HG03342 (cell line): ENCODE measurements at regions not wholly inside any gene's neighbourhood (a gene's known extent, or its start where the extent isn't known, plus 50 kb on each side); places are given as distances from the start of the nearest gene placed in this dataset.

ENCODE experiments used
- ATAC-seq: cut with Tn5 transposase; IDR thresholded peaks from one replicate; pipeline ENCODE4 v1.9.1; 2021; ENCODE audit warnings: mild to moderate bottlenecking, moderate library complexity; ENCODE audit not compliant: unreplicated experiment

GRCh38 chr4:19372390-19372789 is 879.3 kb upstream of the SLIT2 start:
- ATAC-seq: no peak

DNA sequence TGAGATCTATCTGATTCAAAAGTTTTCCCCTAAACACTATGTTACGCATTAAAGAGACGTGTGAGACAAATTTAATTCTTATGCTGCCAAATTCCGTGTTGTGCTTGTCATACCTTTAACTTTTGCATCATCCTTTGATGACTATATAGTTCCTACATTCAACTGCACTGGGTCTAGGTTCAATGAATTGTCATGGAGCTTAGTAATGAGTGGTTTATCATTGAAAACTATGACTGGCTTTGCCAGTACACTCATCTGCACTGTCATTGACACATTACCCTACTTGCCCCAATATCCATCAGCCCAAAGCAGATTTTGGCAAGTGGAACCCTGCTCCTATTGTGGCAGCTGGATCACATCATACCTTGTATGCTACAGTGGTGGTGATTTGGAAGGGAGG is 882.9 kb upstream of the SLIT2 start:
- no peak for ATAC-seq

DNA sequence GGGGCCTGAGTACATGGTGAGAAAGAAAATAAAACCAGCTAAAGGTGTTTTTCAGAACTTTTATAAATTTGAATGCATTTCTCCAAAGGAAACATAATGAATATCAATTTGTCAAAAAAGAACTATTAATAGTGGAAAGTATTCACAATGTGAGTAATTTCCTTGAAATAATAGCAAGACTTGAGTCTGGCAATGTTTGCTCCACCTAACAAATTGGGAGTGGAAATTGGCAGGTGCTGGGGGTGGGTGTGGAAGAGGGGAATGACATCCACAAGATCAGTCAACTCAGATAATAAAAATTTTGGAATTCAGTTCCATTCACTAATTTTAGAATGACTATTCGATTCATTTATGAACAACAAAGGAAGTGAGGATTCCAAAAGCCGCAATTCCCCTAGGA is 884.8 kb upstream of the SLIT2 start:
- ATAC-seq: no peak

GRCh38 chr4:19358015-19358414 is 893.7 kb upstream of the SLIT2 start:
- no peak for ATAC-seq

- ATAC-seq: no peak
These were observed 902.3 kb upstream of the SLIT2 start for GRCh38 chr4:19349416-19349815.

- ATAC-seq: no peak
These were observed 903.0 kb upstream of the SLIT2 start for GRCh38 chr4:19348746-19349145.

DNA sequence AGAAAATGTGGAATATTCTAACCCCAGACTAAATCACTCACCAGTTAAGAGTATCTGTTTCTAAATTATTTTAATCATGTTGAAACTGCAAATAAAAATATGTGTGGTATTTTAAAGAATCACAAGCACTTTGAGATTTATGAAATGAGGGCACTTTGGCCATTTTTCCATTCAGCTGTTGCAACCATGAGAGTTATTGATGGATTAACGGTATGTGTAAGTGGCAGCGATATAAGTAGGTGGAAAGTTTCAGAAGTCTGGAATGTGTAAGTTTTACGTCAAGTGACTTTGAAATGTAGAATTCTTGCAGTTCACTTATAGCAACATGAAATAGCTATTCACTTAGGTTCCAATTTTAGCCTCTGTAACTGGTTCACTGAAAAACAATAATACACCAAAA is 905.1 kb upstream of the SLIT2 start:
- ATAC-seq: no peak

DNA sequence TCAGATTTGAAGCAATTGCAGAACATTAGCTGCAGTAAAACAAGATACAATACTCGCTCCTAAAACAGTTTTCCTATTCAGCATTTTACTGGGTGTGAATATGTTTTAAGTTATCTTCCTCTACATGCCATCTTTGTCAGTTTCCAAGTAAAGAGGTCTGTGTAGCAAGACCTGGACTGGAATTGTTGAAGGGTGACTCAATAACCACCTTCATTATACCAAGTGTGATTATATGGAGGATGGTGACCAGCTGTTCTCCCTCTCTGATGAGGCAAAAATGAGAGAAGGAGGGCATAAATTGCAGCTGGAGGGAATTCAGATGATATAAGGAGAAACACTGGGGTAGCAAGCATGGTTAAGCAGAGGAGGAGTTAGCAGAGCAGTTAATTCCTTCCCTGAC is 922.1 kb upstream of the SLIT2 start:
- no peak for ATAC-seq

DNA sequence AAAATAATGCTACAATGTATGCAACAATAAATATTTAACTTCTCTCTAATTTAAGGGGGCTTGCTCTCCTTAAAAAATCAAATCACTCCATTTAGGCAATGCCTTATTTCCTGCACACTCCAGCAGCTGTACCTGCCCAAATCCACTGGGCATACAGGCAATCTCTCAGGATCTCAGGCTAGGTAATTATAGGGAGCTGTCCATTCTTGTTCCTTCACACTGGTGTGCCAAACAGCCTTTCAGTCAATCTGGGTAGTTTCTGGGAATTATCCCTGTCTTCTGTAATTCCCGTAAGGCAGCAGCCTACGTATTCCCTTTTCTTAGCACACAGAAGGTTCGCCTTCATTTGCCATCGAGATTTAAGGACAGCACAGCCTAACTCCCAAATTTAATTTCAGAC is 922.6 kb upstream of the SLIT2 start:
- ATAC-seq: no peak

- ATAC-seq: no peak
These were observed 924.3 kb upstream of the SLIT2 start for GRCh38 chr4:19327364-19327763.

- ATAC-seq: no peak
These were observed 927.5 kb upstream of the SLIT2 start for GRCh38 chr4:19324184-19324583.

DNA sequence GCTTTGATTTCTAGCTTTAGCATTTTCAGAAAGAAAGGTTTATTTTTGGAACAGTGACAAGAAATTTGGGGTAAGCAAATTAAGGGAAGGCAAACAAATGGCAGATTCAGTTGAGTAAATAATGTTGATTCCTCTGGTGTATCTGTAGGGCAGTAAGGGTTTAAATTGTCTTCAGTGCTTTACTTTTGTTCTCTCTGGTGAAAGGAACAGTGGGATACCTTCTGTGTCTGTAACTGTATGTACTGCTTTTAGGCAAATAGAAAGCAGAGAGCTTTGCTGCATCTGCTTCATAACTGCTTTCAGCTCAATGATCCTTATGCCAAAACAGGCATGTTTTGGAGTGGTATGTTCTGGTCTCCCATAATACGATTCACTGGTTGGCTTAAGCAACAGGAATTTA is 932.1 kb upstream of the SLIT2 start:
- ATAC-seq: no peak

DNA sequence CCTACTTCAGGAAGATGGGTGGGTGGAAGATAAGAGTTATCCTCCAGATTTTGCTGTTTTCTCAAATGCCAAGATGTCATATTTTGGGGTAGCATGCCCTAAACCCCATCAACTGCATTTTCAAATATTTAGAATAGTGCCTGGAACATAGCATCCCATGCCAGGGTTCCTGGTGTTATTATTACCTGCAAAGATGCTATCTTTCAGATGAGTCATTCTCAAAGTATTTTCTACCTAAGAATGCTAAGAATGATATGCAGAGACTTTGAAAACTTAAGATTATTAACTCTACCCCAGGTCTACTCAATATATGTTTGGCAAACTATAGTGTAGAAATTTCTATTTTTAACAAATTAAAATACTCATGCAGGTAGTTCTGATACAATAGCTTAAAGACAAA is 934.3 kb upstream of the SLIT2 start:
- no peak for ATAC-seq

DNA sequence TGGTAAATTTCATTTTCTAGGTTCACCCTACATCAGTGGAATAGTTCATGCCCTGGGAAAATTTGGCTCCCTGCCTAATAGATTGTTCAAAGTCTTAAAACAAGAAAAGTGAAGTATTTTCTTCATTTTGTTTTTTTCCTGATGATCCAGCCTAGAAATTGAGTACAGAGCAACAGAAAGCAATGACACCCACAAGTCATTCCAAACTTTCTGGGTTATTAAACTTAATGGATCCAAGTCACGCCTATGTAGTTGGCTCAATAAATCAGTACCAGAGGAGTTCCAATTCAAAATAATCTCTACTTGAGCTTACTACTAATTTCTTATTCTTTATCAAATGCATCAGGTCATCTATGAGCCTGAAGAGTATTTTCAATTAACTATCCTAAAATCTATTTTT is 937.6 kb upstream of the SLIT2 start:
- no peak for ATAC-seq

DNA sequence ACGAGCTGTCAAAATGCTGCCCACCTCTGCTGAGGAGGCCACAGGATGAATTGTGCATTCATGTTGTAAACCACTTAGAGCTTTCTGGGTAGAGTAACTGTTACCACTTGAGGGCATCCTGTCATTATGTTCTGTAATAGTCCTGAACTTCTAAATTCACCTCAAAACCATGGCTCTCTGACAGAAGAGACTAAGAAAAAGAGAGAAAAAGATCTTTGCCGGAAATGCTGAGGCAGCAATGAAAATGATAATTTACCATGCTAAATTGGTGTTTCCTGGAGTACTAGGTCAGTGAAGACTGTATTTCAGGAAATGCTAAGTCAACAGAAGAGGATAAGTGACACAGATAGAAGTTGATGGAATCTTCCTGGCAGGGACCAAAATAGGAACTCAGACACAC is 942.3 kb upstream of the SLIT2 start:
- no peak for ATAC-seq

DNA sequence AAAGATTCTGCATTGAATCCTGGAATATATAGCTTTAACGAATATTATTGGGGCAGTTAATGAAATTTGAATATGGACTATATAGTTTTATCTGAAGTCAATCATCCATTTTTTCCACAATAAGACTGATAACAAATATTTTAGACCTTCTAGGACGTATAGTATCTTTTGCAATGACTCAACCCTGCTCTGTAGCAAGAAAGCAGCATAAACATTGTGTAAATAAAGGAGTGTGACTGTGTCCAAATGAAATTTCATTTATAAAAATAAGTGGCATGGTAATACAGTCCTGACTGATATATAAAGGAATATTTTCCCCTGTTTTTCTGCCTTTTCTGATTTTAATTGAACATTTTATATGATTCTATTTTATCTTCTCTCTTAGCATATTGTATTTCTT is 947.7 kb upstream of the SLIT2 start:
- ATAC-seq: no peak

DNA sequence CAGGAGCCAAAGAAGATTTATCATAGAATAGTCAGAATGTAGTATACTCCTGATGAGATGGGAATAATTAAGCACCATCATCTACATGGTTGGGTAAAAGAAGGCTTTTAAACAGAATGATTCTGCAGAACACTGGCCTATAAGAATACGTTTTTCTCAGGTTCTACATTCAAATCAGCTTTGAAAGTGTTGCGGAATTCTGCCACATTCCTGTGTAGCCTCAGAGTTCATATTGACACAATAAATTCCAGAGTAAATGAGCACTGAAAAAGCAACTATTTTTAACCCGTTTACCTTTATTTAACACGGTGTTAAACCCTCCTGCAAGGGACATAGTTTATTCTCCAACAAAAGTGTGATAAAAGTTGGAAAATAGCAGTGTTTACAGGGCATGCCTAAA is 950.2 kb upstream of the SLIT2 start:
- no peak for ATAC-seq

GRCh38 chr4:19300213-19300612 is 951.5 kb upstream of the SLIT2 start:
- ATAC-seq: no peak

DNA sequence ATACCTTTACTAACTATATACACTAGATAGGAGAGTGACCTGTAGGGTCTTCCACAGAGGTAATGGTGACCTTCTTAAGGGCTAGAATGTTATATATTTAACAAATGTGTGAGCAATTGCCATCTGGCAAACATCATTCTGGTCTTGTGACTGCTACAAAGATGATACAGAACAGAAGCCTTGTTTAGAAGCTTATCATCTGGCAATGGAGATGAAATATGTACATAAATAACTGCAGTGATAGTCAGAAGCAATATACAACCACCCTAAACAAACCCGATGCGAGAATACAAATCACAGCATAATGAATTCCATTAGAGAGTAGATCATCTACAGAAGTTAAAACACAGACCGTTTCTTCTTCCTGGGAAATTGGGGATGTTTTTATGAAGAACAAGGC is 952.7 kb upstream of the SLIT2 start:
- no peak for ATAC-seq

DNA sequence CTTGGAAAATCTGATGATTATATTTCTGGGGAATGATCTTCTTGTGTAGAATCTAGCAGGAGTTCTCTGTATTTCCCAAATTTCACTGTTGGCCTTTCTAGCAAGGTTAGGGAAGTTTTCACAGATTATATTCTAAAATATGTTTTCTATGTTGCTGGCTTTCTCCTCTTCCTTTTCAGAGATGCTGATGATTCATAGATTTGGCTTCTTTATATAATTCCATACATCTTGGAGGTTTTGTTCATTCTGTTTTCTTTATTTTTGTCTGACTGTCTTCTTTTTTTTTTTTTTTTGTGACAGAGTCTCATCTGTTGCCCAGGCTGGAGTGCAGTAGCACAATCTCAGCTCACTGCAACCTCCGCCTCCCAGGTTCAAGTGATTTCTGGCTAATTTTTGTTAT is 957.9 kb upstream of the SLIT2 start:
- ATAC-seq: no peak

DNA sequence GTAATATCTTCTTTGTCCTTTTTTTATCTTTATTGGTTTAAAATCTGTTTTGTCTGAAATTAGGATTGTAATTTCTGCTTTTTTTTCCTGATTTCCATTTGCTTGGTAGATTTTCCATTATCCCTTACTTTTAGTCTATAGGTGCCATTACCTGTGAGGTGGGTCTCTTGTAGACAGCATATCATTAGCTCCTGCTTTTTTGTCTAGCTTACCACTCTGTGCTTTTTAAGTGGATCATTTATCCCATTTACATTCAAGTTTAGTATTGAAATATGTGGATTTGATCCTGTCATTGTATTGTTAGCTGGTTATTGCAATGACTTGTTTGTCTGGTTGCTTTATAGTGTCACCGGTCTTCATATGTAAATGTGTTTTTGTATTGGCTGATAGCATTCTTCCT is 958.6 kb upstream of the SLIT2 start:
- ATAC-seq: no peak

DNA sequence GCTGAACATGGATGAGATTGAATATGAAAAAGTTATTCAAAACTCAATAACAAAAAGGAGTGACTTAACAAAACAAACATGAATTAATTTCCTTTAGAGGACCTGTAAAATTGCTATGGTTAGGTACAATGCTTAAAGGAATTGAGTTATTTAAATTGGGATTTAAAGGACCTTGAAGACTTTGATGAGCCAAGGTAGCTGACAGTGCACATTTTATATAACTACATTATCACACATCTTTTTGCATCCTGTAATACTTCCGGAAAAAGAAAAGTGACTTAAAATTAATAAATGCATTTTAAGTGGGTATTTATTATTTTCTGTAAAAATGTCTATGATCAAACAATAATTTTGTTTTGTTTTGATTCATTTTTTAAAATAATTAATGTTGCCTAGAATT is 964.8 kb upstream of the SLIT2 start:
- no peak for ATAC-seq

- no peak for ATAC-seq
These were observed 966.6 kb upstream of the SLIT2 start for GRCh38 chr4:19285146-19285545.

DNA sequence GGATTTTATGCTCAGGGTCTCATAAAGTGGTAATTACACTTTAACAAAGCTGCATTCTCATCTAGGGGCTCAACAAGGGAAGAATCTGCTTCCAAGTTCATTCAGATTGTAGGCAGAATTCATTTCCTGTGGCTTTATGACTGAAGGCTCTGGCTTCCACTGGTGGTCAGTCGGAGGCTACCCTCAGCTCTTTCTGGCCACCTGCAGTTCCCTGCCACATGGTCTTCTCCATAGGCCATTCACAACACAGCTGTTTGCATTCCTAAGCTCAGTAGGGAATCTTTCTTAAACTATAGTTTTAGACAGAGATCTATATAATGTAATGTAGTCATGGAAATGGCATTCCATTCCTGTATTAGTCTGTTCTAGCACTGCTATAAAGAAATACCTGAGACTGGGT is 973.0 kb upstream of the SLIT2 start:
- no peak for ATAC-seq
